PFSK-1 (cell line): ENCODE measurements at regions not wholly inside any gene's neighbourhood (a gene's known extent, or its start where the extent isn't known, plus 50 kb on each side); places are given as distances from the start of the nearest gene placed in this dataset.

Experiments
- FOXP2 ChIP-seq: optimal IDR thresholded peaks from 2 replicates; pipeline ENCODE3; 2011; ENCODE audit warnings: borderline replicate concordance, control low read depth, inconsistent platforms; ENCODE audit not compliant: insufficient read depth; ENCODE audit errors: extremely low read length, extremely low read depth
- POLR2AphosphoS5 ChIP-seq: IDR thresholded peaks from 2 replicates; pipeline ENCODE4 v1.6.1; 2012; ENCODE audit warnings: low read depth, mild to moderate bottlenecking, control low read depth, low read length, moderate library complexity
- REST ChIP-seq, 2 experiments: IDR thresholded peaks; 2 replicates each; pipeline versions ENCODE4 v1.6.1 to v1.8.0; 2011 to 2012; ENCODE audit warnings: low read depth in 2 of 2, low read length in 2 of 2, control low read depth in 1 of 2, inconsistent platforms in 1 of 2, mild to moderate bottlenecking in 1 of 2, moderate library complexity in 1 of 2; ENCODE audit not compliant: insufficient read depth in 1 of 2
- SIN3A ChIP-seq: IDR thresholded peaks from 2 replicates; pipeline ENCODE4 v1.6.1; 2012; ENCODE audit warnings: mild to moderate bottlenecking, low read length, moderate library complexity, borderline replicate concordance; ENCODE audit not compliant: insufficient read depth
- TAF1 ChIP-seq: IDR thresholded peaks from 2 replicates; pipeline ENCODE4 v1.6.1; 2012; ENCODE audit warnings: low read length, control low read depth, borderline replicate concordance; ENCODE audit not compliant: insufficient read depth

- TF ChIP-seq REST (IDR thresholded peaks at IDR 0.05; ENCODE audit: insufficient read depth in 1 of 2, low read depth in 2 of 2, low read length in 2 of 2), result no peak
- TF ChIP-seq POLR2AphosphoS5, result no peak
- no peak for TF ChIP-seq FOXP2
- TF ChIP-seq TAF1, result no peak
These were observed 140.9 kb downstream of the RNF144B start for GRCh38 chr6:18527836-18528743.

GRCh38 chr6:18530201-18530600 lies 143.1 kb downstream of the RNF144B start:
- TF ChIP-seq SIN3A (no peak), REST (IDR thresholded peaks at IDR 0.05; ENCODE audit: insufficient read depth in 1 of 2, low read depth in 2 of 2, low read length in 2 of 2) (no peak), POLR2AphosphoS5 (no peak), TAF1 (no peak), FOXP2 (no peak)

GRCh38 chr6:18532139-18532538 lies 145.0 kb downstream of the RNF144B start:
- TF ChIP-seq TAF1, result no peak
- TF ChIP-seq REST (IDR thresholded peaks at IDR 0.05; ENCODE audit: insufficient read depth in 1 of 2, low read depth in 2 of 2, low read length in 2 of 2), result no peak

GRCh38 chr6:18533793-18534192 lies 146.6 kb downstream of the RNF144B start:
- TF ChIP-seq SIN3A, result no peak
- no peak for TF ChIP-seq FOXP2
- TF ChIP-seq TAF1, result no peak
- TF ChIP-seq POLR2AphosphoS5, result no peak
- TF ChIP-seq REST (IDR thresholded peaks at IDR 0.05; ENCODE audit: insufficient read depth in 1 of 2, low read depth in 2 of 2, low read length in 2 of 2), result no peak

GRCh38 chr6:18536591-18537055 lies 149.5 kb downstream of the RNF144B start:
- TF ChIP-seq SIN3A (no peak), REST (IDR thresholded peaks at IDR 0.05; ENCODE audit: insufficient read depth in 1 of 2, low read depth in 2 of 2, low read length in 2 of 2) (no peak), TAF1 (no peak), FOXP2 (no peak), POLR2AphosphoS5 (no peak)
